Testis (tissue), 2 donors: ENCODE measurements at regions not wholly inside any gene's neighbourhood (a gene's known extent, or its start where the extent isn't known, plus 50 kb on each side); places are given as distances from the start of the nearest gene placed in this dataset.

ENCODE experiments used
- DNase-seq: peaks from one replicate; pipeline ENCODE4 v3.0.0-alpha.2; 2019
- H3K27ac ChIP-seq, 2 donors: fragments of 200-600 bp; sonication (generic); one replicate each; pipeline ENCODE4 v1.5.1; 2019
- H3K27me3 ChIP-seq: fragments of 200-600 bp; sonication (generic); one replicate; pipeline ENCODE4 v1.5.1; 2019
- H3K36me3 ChIP-seq: fragments of 200-600 bp; sonication (generic); one replicate; pipeline ENCODE4 v1.5.1; 2017; ENCODE audit warnings: low read depth; ENCODE audit errors: missing control alignments
- H3K4me1 ChIP-seq: fragments of 200-600 bp; sonication (generic); one replicate; pipeline ENCODE4 v1.5.1; 2019
- H3K4me3 ChIP-seq, 2 donors: fragments of 200-600 bp; sonication (generic); one replicate each; pipeline ENCODE4 v1.5.1; 2017 to 2019
- H3K9me3 ChIP-seq: fragments of 200-600 bp; sonication (generic); one replicate; pipeline ENCODE4 v1.5.1; 2017
- CTCF ChIP-seq, 3 experiments: fragments of 450-650 bp in 2 of 3; fragments of 200-600 bp in 1 of 3; sonication (generic) in 1 of 3; IDR thresholded peaks; one replicate each; pipeline ENCODE4 v1.5.1; 2016 to 2019; ENCODE audit warnings: antibody characterized with exemption in 3 of 3, mild to moderate bottlenecking in 2 of 3, moderate library complexity in 1 of 3
- POLR2A ChIP-seq: fragments of 450-650 bp; IDR thresholded peaks from one replicate; pipeline ENCODE4 v1.6.1; 2017; ENCODE audit warnings: antibody characterized with exemption, mild to moderate bottlenecking, moderate library complexity
- WGBS, 2 donors: methylation state at CpG; one replicate each; pipeline ENCODE4 v1.1.5; 2018; 5-methylcytosine and 5-hydroxymethylcytosine counted together
- intact Hi-C: fragments of 100-400 bp; cut with DNase I; formaldehyde crosslinking; loops from one replicate; pipeline ENCODE4 v1.15.1; 2023; ENCODE audit warnings: low total_unique reads

- WGBS, 2 donors = 36 to 42% methylated on average over 2 of the region's 2 CpGs
- intact Hi-C loops = no loop called here
Observed at GRCh38 chr4:29632199-29632598, 1088.0 kb upstream of the PCDH7 start.

GRCh38 chr4:29636961-29637360 is 1083.2 kb upstream of the PCDH7 start:
- intact Hi-C loops = no loop called here
- TF ChIP-seq CTCF (IDR thresholded peaks at IDR 0.05) (no peak), POLR2A (no peak)
- DNase-seq = no peak
- Histone ChIP-seq H3K27ac (no peak overlapping the region), H3K4me3 (no peak overlapping the region), H3K9me3 (no peaks in the 10 kb centered on the region), H3K36me3 (no peaks in the 10 kb centered on the region), H3K27me3 (no peaks in the 10 kb centered on the region), H3K4me1 (no peaks in the 10 kb centered on the region)
- WGBS, 2 donors = 54 to 57% methylated on average over 3 of the region's 3 CpGs

More at GRCh38 chr4:29632199-29632598, 1088.0 kb upstream of the PCDH7 start:
- DNase-seq = no peak
- Histone ChIP-seq H3K27ac (no peak overlapping the region), H3K36me3 (no peaks in the 10 kb centered on the region), H3K4me3 (no peak overlapping the region), H3K4me1 (no peaks in the 10 kb centered on the region), H3K9me3 (no peaks in the 10 kb centered on the region), H3K27me3 (no peaks in the 10 kb centered on the region)
- TF ChIP-seq CTCF (IDR thresholded peaks at IDR 0.05) (no peak), POLR2A (no peak)

GRCh38 chr4:29653221-29653620 is 1066.9 kb upstream of the PCDH7 start:
- Histone ChIP-seq H3K4me3 (no peak overlapping the region), H3K9me3 (no peaks in the 10 kb centered on the region), H3K4me1 (no peaks in the 10 kb centered on the region), H3K36me3 (no peaks in the 10 kb centered on the region), H3K27ac (no peak overlapping the region), H3K27me3 (no peaks in the 10 kb centered on the region)
- TF ChIP-seq CTCF (IDR thresholded peaks at IDR 0.05) (no peak), POLR2A (no peak)
- WGBS, 2 donors = 83 to 88% methylated on average over 6 of the region's 6 CpGs
- intact Hi-C loops = no loop called here
- DNase-seq = no peak

- no peak for TF ChIP-seq POLR2A
- TF ChIP-seq CTCF (IDR thresholded peaks at IDR 0.05) = no peak
- Histone ChIP-seq H3K4me3 (no peak overlapping the region), H3K9me3 (no peaks in the 10 kb centered on the region), H3K27ac (no peak overlapping the region), H3K4me1 (no peaks in the 10 kb centered on the region), H3K36me3 (no peaks in the 10 kb centered on the region), H3K27me3 (no peaks in the 10 kb centered on the region)
- DNase-seq = no peak
- intact Hi-C loops = no loop called here
- 79 to 85% methylated on average over 1 of the region's 1 CpG for WGBS, 2 donors
Observed at GRCh38 chr4:29680644-29681043, 1039.5 kb upstream of the PCDH7 start.

- DNase-seq = no peak
- 84% methylated on average over 2 of the region's 2 CpGs for WGBS, 2 donors
- no peaks in the 10 kb centered on the region for H3K36me3 ChIP-seq
- H3K27ac ChIP-seq = no peak overlapping the region
- no peak overlapping the region for H3K4me3 ChIP-seq
- intact Hi-C loops = no loop called here
- no peak for TF ChIP-seq POLR2A
- no peak for TF ChIP-seq CTCF (IDR thresholded peaks at IDR 0.05)
- H3K9me3 ChIP-seq = no peaks in the 10 kb centered on the region
- no peaks in the 10 kb centered on the region for H3K4me1 ChIP-seq
- no peaks in the 10 kb centered on the region for H3K27me3 ChIP-seq
Observed at GRCh38 chr4:29704059-29704458, 1016.1 kb upstream of the PCDH7 start.
